Pancreas (tissue), 10 donors: ENCODE measurements at regions not wholly inside any gene's neighbourhood (a gene's known extent, or its start where the extent isn't known, plus 50 kb on each side); places are given as distances from the start of the nearest gene placed in this dataset.

Experiments used
- ATAC-seq, 4 donors: fragments of 200-7000 bp; cut with Tn5 transposase; one replicate each; pipeline versions ENCODE4 v1.8.0 to v1.9.1; 2020; ENCODE audit warnings: mild to moderate bottlenecking in 4 of 4, moderate library complexity in 4 of 4
- DNase-seq, 6 donors: peaks; one replicate each; pipeline ENCODE4 v3.0.0-alpha.2; 2020
- FAIRE-seq: peaks from 2 replicates; lab custom pipeline; 2012; peaks lifted over from hg19 to GRCh38; lab: Jason Lieb, UNC
- H3K27ac ChIP-seq, 4 donors: fragments of 200-600 bp; sonication (generic); 1 replicate in 3 of 4; 2 replicates in 1 of 4; pipeline versions ENCODE4 v1.5.0 to v1.8.0; 2020
- H3K27me3 ChIP-seq, 4 donors: fragments of 200-600 bp; one replicate each; pipeline ENCODE4 v1.8.0; 2021
- H3K36me3 ChIP-seq, 3 donors: fragments of 200-600 bp; sonication (generic) in 1 of 3; one replicate each; pipeline versions ENCODE4 v1.5.0 to v1.8.0; 2020 to 2021
- H3K4me1 ChIP-seq, 3 donors: fragments of 200-600 bp; one replicate each; pipeline ENCODE4 v1.8.0; 2021
- H3K4me3 ChIP-seq, 4 donors: fragments of 200-600 bp; sonication (generic) in 2 of 4; one replicate each; pipeline versions ENCODE4 v1.5.0 to v1.8.0; 2020 to 2021
- H3K9me3 ChIP-seq, 4 donors: fragments of 200-600 bp; one replicate each; pipeline ENCODE4 v1.8.0; 2021
- WGBS, 2 donors: extraction: QIAGEN DNeasy Blood & Tissue Kit; methylation state at CpG; one replicate each; pipeline ENCODE4 v1.1.7; 2013; 5-methylcytosine and 5-hydroxymethylcytosine counted together
- intact Hi-C, 3 donors: fragments of 100-400 bp; cut with DNase I; formaldehyde crosslinking; loops; one replicate each; pipeline versions ENCODE4 v1.11.1 to v1.14.2; 2022
- TF ChIP-seq, protein P1 (sequence below), 4 donors: fragments of 200-600 bp; sonication (generic) in 3 of 4; IDR thresholded peaks; one replicate each; pipeline versions ENCODE4 v1.5.0 to v1.8.0; 2021; ENCODE audit warnings: antibody characterized with exemption in 4 of 4
- donor health status: healthy with polysubstance abuse.
- donor health status: DM: no; HTN: no; CAD: no; lungs with moderate emphysema.
- donor health status: DM: no; HTN: no; CAD: no.
- donor health status: control.
- donor health status: control.
- donor health status: Bipolar disorder and iron deficiency.
- donor health status: DM: yes; HTN: yes; CAD: no.
- donor health status: DM: no; HTN: no; CAD: no.
- donor health status: DM: no; HTN: no; CAD: no.
- donor health status: DM: yes; HTN: yes; CAD: no.

DNA sequence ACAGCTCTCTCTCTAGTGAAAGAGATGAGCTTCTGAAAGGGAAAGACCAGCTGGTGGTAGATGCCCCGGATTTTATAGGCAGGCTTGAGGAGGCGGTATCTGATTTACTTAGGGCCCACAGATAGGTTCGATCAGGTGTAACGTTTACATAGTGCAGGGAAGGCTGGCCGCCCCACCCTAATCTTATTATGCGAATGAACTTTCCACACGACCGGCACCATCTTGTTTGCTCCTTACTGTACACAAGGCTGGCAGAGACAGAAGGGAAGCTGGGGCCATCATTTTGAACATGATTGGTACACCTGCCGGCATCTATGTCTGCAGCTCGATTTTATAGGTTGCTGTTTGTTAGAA is 212.0 kb upstream of the JARID2 start:
- Histone ChIP-seq H3K27me3 (no peaks in the 10 kb centered on the region), H3K4me3 (no peak overlapping the region), H3K4me1 (no peaks in the 10 kb centered on the region), H3K9me3 (no peaks in the 10 kb centered on the region), H3K27ac (no peak overlapping the region), H3K36me3 (no peaks in the 10 kb centered on the region)
- WGBS, 2 donors = 68 to 71% methylated on average over 10 of the region's 10 CpGs
- intact Hi-C loops = no loop called here
- ATAC-seq (no peak), FAIRE-seq (no peak), DNase-seq (no peak)
- TF ChIP-seq, protein P1, sequence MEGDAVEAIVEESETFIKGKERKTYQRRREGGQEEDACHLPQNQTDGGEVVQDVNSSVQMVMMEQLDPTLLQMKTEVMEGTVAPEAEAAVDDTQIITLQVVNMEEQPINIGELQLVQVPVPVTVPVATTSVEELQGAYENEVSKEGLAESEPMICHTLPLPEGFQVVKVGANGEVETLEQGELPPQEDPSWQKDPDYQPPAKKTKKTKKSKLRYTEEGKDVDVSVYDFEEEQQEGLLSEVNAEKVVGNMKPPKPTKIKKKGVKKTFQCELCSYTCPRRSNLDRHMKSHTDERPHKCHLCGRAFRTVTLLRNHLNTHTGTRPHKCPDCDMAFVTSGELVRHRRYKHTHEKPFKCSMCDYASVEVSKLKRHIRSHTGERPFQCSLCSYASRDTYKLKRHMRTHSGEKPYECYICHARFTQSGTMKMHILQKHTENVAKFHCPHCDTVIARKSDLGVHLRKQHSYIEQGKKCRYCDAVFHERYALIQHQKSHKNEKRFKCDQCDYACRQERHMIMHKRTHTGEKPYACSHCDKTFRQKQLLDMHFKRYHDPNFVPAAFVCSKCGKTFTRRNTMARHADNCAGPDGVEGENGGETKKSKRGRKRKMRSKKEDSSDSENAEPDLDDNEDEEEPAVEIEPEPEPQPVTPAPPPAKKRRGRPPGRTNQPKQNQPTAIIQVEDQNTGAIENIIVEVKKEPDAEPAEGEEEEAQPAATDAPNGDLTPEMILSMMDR (IDR thresholded peaks at IDR 0.05) = no peak

DNA sequence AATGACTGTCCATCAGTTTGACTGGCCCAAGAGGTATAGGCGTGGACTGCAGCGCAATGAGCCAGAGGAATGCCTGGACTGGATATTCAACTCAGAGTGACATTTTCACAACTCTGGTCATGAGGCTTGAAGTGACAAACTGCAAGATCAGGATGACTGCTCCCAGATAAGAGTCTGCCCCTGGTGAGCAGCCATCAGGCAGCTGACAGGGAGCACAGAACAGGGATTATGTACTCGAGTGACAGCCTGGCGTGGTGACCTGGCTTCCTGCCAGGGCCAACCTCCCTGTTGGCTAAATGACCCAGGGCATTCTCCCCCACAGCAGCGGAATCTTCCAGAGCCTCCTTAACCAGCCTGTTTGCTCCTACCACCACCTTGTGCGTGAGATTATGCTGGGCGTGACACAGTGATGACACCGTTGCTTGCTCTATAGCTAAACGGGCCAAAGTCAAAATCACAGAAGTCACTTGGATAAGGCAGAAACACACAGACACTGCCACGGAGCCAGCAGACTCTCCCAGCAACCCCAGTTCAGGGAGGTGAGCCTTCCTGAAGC is 209.1 kb upstream of the JARID2 start:
- DNase-seq (peak; percentile 30 to 73 (median 52)), FAIRE-seq (no peak), ATAC-seq (peak; percentile 62 to 82 (median 70))
- WGBS, 2 donors = 26 to 31% methylated on average over 10 of the region's 10 CpGs
- H3K27me3 ChIP-seq = no peaks in the 10 kb centered on the region
- no peaks in the 10 kb centered on the region for H3K9me3 ChIP-seq
- no peaks in the 10 kb centered on the region for H3K36me3 ChIP-seq
- no peak overlapping the region for H3K4me3 ChIP-seq
- intact Hi-C loops = no loop called here
- TF ChIP-seq, protein P1 (IDR thresholded peaks at IDR 0.05) = no peak
- no peaks in the 10 kb centered on the region for H3K4me1 ChIP-seq
- no peak overlapping the region for H3K27ac ChIP-seq

DNA sequence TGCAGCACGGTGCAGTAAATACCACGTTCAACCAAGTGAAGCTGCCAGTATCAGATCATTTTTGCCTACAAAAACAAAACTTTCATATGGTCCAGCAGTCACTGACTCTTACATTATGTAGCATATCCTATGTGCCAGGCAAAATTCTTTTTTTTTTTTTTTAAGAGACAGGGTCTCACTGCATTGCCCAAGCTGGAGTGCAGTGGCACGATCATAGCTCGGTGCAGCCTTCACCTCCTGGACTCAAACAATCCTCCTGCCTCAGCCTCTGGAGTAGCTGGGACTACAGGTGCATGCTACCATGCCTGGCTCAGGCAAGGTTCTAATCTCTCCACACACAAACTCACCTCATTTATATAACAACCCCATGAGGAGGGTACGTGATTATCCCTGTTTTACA is 208.6 kb upstream of the JARID2 start:
- FAIRE-seq (no peak), DNase-seq (no peak)
- H3K27ac ChIP-seq = no peak overlapping the region

DNA sequence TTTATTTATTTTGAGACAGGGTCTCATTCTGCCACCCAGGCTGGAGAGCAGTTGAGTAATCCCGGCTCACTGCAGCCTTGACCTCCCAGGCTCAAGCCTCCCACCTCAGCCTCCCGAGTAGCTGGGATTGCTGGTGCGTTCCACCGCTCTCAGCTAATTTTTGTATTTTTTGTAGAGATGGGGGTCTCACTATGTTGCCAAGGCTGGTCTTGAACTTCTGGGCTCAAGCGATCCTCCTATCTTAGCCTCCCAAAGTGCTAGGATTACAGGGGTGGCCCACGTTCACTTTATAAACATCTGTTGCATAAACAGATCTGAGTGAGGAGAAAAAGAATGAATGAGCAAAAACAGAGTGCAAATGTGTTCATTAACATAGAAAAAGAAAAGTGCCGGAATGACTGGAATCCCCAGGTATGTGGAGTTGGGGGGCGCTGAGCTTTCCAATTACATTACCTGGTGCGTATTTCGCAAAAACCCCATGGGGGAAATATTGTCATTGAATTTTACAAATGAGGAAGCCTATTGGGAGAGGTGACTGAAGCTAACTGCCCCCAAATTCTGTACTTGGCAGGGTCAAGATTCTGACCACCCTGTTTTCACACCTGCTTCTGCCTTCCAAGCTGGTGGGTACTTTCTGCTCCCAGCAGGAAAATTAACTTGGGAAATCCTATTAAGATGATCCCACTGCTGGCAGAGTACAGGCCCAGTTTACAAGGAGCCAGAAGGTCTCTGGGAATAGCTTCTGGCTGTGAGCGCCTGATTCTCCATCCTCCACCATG is 207.7 kb upstream of the JARID2 start:
- intact Hi-C loops = no loop called here
- DNase-seq (no peak), ATAC-seq (no peak), FAIRE-seq (no peak)
- 92% methylated on average over 11 of the region's 11 CpGs for WGBS, 2 donors
- Histone ChIP-seq H3K4me3 (no peak overlapping the region), H3K27me3 (no peaks in the 10 kb centered on the region), H3K27ac (no peak overlapping the region), H3K9me3 (no peaks in the 10 kb centered on the region), H3K36me3 (no peaks in the 10 kb centered on the region), H3K4me1 (no peaks in the 10 kb centered on the region)
- TF ChIP-seq, protein P1 (IDR thresholded peaks at IDR 0.05) = no peak

More for the DNA sequence above, 208.6 kb upstream of the JARID2 start:
- no peaks in the 10 kb centered on the region for H3K27me3 ChIP-seq
- no peaks in the 10 kb centered on the region for H3K4me1 ChIP-seq
- H3K9me3 ChIP-seq = no peaks in the 10 kb centered on the region
- TF ChIP-seq, protein P1 (IDR thresholded peaks at IDR 0.05) = no peak
- intact Hi-C loops = no loop called here
- ATAC-seq = no peak
- 80 to 82% methylated on average over 5 of the region's 5 CpGs for WGBS, 2 donors
- no peaks in the 10 kb centered on the region for H3K36me3 ChIP-seq
- H3K4me3 ChIP-seq = no peak overlapping the region

DNA sequence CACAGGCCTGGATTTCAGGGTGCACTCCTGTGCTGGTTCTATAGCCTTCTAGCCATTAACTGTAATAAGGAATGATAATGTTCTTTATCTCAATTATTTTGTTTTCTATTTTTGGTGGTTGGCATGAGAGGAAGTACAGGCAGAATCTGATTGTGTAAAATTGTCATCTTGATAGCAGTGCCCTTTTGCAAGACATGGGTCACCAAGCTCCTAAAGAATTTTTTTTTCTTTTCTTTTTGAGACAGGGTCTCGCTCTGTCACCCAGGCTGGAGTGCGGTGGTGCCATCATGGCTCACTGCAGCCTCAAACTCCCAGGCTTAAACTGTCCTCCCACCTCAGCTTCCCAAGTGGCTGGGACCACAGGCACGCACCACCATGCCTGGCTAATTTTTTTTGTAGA is 206.7 kb upstream of the JARID2 start:
- Histone ChIP-seq H3K4me3 (no peak overlapping the region), H3K4me1 (no peaks in the 10 kb centered on the region), H3K9me3 (no peaks in the 10 kb centered on the region), H3K27ac (no peak overlapping the region), H3K27me3 (no peaks in the 10 kb centered on the region), H3K36me3 (no peaks in the 10 kb centered on the region)
- no peak for FAIRE-seq
- intact Hi-C loops = no loop called here
- TF ChIP-seq, protein P1 (IDR thresholded peaks at IDR 0.05) = no peak
- 91 to 97% methylated on average over 3 of the region's 3 CpGs for WGBS, 2 donors
- DNase-seq = no peak
- no peak for ATAC-seq
